GM12875 (cell line): ENCODE measurements at regions not wholly inside any gene's neighbourhood (a gene's known extent, or its start where the extent isn't known, plus 50 kb on each side); places are given as distances from the start of the nearest gene placed in this dataset.

Experiments used
- H3K4me3 ChIP-seq: one replicate; pipeline ENCODE4 v1.5.1; 2011; ENCODE audit warnings: low read depth, low read length, control low read depth
- TF ChIP-seq, protein P1 (sequence below): IDR thresholded peaks from 2 replicates; pipeline ENCODE4 v1.5.1; 2011; ENCODE audit warnings: low read depth, mild to moderate bottlenecking, control low read depth, inconsistent platforms, low read length, moderate library complexity, borderline replicate concordance; ENCODE audit not compliant: insufficient read depth

DNA sequence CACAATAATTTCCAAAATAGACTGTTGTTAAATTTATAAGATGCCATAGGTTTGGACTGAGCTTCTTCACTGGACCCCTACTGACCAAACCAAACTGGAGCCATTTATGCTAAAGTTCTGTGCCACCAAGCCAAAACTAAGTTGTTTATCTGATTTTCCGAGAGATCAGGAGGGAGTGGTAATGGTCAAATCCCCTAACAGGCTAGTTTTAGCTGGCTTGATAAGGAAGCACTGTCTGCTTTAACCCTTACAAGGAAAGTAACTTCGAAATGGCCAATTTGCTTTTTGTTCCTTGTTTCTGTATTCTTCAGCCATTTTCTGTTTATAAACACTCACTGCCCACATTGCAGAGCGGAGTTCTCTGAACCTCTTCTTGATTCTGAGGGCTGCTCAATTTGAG is 246.8 kb upstream of the TUT7 start:
- TF ChIP-seq, protein P1, sequence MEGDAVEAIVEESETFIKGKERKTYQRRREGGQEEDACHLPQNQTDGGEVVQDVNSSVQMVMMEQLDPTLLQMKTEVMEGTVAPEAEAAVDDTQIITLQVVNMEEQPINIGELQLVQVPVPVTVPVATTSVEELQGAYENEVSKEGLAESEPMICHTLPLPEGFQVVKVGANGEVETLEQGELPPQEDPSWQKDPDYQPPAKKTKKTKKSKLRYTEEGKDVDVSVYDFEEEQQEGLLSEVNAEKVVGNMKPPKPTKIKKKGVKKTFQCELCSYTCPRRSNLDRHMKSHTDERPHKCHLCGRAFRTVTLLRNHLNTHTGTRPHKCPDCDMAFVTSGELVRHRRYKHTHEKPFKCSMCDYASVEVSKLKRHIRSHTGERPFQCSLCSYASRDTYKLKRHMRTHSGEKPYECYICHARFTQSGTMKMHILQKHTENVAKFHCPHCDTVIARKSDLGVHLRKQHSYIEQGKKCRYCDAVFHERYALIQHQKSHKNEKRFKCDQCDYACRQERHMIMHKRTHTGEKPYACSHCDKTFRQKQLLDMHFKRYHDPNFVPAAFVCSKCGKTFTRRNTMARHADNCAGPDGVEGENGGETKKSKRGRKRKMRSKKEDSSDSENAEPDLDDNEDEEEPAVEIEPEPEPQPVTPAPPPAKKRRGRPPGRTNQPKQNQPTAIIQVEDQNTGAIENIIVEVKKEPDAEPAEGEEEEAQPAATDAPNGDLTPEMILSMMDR = no peak
- H3K4me3 ChIP-seq = no peak overlapping the region

DNA sequence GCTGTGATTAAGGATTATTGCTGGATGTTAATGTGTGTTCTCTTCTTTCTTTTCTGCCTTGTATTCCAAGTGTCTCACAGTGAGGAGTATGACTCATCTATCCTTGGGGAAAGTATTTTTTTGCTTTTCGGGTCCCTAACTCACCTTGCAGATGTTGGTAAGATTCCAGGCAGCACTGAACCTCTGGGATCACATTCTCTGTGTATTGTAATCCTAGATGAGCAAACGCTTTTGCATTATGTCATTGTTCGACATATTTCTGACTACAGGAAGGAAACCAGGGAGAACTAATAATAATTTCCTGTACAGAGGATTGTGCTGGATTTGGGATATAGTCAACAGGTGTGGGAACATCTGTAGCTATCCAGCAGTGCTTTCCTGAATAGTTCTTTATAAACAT is 246.1 kb upstream of the TUT7 start:
- H3K4me3 ChIP-seq = no peak overlapping the region
- TF ChIP-seq, protein P1 = no peak

DNA sequence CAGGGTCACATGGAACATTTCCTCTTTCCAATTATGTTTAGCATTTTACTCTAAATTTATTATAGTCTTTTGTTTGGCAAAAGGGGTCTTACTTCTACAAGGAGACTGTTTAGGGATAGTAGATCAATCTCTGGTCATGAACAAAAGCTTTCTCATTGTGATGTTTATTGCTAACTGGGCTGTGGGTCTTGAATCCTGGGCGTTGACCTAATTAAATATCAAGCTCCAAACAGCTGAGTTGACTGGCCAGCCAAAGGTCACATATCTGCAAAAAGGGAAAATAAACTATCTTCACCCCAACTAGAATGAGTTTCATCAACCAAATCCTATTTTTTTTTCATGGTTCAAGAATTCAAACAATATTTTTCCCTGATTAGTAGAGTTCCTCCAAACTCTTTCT is 245.4 kb upstream of the TUT7 start:
- H3K4me3 ChIP-seq = no peak overlapping the region
- TF ChIP-seq, protein P1 = no peak

DNA sequence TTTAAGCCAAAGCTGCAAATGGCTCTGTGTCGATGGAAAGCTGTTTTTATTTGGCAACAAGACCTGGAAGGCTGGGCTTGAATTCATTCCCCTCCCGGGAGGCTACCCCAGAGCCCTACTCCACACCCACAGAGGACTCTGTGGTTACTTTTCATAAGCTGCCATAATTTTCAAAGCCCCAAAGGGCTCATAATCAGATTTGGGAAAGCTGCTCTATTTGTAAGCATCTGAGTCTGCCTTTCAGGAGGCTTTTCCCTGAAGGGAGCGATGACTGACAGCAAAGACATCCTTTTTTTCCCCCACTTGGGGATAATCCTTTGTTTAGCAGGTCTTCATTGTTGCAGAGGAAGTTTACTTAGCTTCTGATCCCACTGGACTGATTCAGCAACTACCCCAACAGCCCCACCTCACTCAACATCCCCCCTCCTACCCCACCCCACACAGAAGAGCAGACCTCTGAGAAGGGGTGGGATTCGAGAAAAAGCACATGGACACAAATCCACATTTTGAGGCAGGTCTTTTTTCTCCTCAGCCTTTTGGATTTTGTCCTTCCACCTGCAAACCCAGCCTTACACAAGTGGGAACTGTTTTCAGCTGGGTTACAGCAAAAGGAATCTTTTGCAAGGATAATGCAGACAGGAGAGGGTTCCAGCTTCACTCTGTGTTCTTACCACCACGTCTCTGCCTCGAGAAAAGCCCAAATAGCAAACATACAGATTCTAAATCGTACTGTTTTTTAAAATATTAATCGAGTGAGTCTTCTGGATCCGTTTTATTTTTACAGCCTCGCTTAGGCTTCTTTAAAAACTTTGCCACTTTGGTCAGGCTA is 244.4 kb upstream of the TUT7 start:
- no peak overlapping the region for H3K4me3 ChIP-seq
- TF ChIP-seq, protein P1 = no peak

- H3K4me3 ChIP-seq = no peak overlapping the region
- TF ChIP-seq, protein P1 = no peak
These were observed 240.5 kb upstream of the TUT7 start for GRCh38 chr9:86594724-86595123.

- TF ChIP-seq, protein P1 = no peak
These were observed 237.3 kb upstream of the TUT7 start for GRCh38 chr9:86591472-86591871.

DNA sequence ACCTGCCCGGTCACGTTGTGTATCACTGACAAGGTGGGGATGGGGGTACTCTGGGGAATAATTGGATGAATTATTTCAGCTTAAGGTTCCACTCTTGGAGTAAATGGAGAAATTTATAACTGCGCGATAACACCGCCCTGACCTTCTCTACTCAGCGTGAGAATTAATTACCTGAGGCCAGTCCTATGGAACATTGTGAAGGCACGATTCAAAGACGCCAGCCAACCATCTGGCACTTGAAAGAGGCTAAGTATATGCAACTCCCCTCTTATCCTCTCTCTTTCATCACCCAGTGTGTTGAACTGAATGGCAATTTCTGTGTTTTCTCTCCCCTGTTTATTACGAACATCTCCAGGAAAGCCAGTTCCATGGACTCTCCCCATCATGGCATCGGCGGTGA is 235.5 kb upstream of the TUT7 start:
- TF ChIP-seq, protein P1 = no peak
- H3K4me3 ChIP-seq = no peak overlapping the region

More at GRCh38 chr9:86591472-86591871, 237.3 kb upstream of the TUT7 start:
- H3K4me3 ChIP-seq = no peak overlapping the region
